LNCaP clone FGC (cell line): ENCODE measurements at regions not wholly inside any gene's neighbourhood (a gene's known extent, or its start where the extent isn't known, plus 50 kb on each side); places are given as distances from the start of the nearest gene placed in this dataset.

ENCODE experiments used
- DNase-seq: peaks from one replicate; pipeline ENCODE4 v3.0.0-alpha.2; 2011; ENCODE audit warnings: low read depth
- H3K4me3 ChIP-seq: 2 replicates; pipeline ENCODE4 v1.5.1; 2011; ENCODE audit warnings: mild to moderate bottlenecking, low read depth, low read length, control low read depth
- TF ChIP-seq, protein P1 (sequence below): IDR thresholded peaks from 2 replicates; pipeline ENCODE4 v1.5.1; 2012; ENCODE audit warnings: mild to moderate bottlenecking; ENCODE audit not compliant: control insufficient read depth, insufficient read depth; ENCODE audit errors: extremely low read depth

DNA sequence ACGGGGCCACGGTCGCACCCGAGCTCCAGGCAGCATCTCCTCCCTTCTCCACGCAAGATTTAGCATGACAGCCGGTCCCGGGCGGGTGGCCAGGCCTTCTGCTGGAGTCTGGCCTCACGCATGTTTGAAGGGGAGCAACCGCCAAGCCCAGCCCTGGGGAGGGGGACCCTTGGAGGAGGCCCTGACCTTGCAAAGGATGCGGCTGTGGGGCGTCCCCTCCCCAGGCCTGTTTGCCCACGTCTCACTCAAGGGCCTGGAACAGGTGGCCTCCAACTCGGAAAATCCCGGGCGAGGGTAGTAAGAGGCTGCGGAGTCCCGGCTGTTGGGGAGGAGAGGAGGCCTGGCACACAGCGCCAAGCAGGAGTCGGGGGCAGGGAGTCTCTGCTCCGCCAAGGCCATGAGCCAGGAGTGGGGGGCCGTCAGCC lies 50.6 kb upstream of the DPYSL4 start:
- TF ChIP-seq, protein P1, sequence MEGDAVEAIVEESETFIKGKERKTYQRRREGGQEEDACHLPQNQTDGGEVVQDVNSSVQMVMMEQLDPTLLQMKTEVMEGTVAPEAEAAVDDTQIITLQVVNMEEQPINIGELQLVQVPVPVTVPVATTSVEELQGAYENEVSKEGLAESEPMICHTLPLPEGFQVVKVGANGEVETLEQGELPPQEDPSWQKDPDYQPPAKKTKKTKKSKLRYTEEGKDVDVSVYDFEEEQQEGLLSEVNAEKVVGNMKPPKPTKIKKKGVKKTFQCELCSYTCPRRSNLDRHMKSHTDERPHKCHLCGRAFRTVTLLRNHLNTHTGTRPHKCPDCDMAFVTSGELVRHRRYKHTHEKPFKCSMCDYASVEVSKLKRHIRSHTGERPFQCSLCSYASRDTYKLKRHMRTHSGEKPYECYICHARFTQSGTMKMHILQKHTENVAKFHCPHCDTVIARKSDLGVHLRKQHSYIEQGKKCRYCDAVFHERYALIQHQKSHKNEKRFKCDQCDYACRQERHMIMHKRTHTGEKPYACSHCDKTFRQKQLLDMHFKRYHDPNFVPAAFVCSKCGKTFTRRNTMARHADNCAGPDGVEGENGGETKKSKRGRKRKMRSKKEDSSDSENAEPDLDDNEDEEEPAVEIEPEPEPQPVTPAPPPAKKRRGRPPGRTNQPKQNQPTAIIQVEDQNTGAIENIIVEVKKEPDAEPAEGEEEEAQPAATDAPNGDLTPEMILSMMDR: no peak
- no peak for DNase-seq
- H3K4me3 ChIP-seq: no peak overlapping the region

DNA sequence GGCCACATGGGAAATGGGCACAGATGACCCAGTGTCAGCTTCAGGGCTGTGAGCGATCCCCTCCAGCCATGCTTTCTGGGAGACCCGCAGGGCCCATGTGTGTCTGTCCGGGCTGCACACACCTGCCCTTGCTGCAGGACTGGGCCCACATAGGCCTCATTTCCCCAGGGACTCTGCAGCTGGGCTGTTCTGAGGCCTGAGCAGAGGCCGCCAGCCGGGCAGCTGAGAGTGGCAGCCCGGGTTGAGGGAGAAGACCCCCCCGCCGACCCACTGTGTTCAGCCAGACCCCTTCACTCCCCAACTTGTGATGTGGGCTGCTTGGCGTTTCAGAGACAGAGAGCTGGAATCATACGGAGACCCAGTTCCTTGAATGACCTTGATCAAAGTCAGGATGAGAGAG lies 50.1 kb upstream of the DPYSL4 start:
- no peak for DNase-seq
- no peak overlapping the region for H3K4me3 ChIP-seq
- TF ChIP-seq, protein P1: no peak
